Astrocyte (in vitro differentiated cells and primary cell): ENCODE measurements at regions not wholly inside any gene's neighbourhood (a gene's known extent, or its start where the extent isn't known, plus 50 kb on each side); places are given as distances from the start of the nearest gene placed in this dataset.

Experiments
- DNase-seq: peaks from one replicate; pipeline ENCODE4 v3.0.0-alpha.2; 2010; ENCODE audit warnings: low read depth
- FAIRE-seq: peaks from 2 replicates; lab custom pipeline; 2011; peaks lifted over from hg19 to GRCh38; lab: Jason Lieb, UNC
- H2AFZ ChIP-seq: 2 replicates; pipeline ENCODE4 v1.6.0; 2012; ENCODE audit warnings: low read depth, low read length, inconsistent platforms
- H3K27ac ChIP-seq: 2 replicates; pipeline ENCODE4 v1.5.1; 2011; ENCODE audit warnings: low read depth, low read length, inconsistent platforms
- H3K27me3 ChIP-seq: 2 replicates; pipeline ENCODE4 v1.6.0; 2011; ENCODE audit warnings: low read length, inconsistent platforms; ENCODE audit not compliant: insufficient read depth
- H3K36me3 ChIP-seq: 2 replicates; pipeline ENCODE4 v1.5.1; 2011; ENCODE audit warnings: low read length, inconsistent platforms; ENCODE audit not compliant: insufficient read depth
- H3K4me1 ChIP-seq: 2 replicates; pipeline ENCODE4 v1.5.1; 2011; ENCODE audit warnings: low read length, inconsistent platforms; ENCODE audit not compliant: insufficient read depth
- H3K4me2 ChIP-seq: 2 replicates; pipeline ENCODE4 v1.6.0; 2012; ENCODE audit warnings: low read length, inconsistent platforms
- H3K4me3 ChIP-seq: 2 replicates; pipeline ENCODE4 v1.5.1; 2011; ENCODE audit warnings: low read depth, mild to moderate bottlenecking, low read length, inconsistent platforms; ENCODE audit not compliant: insufficient read depth
- H3K79me2 ChIP-seq: 2 replicates; pipeline ENCODE4 v1.6.0; 2012; ENCODE audit warnings: mild to moderate bottlenecking, low read length, inconsistent platforms; ENCODE audit not compliant: insufficient read depth
- H3K9ac ChIP-seq: 2 replicates; pipeline ENCODE4 v1.6.0; 2012; ENCODE audit warnings: mild to moderate bottlenecking, low read length, inconsistent platforms
- H3K9me3 ChIP-seq: 2 replicates; pipeline ENCODE4 v1.5.1; 2012; ENCODE audit warnings: low read depth, mild to moderate bottlenecking, low read length, inconsistent platforms; ENCODE audit not compliant: insufficient read depth
- H4K20me1 ChIP-seq: 2 replicates; pipeline ENCODE4 v1.6.0; 2012; ENCODE audit warnings: low read length, inconsistent platforms; ENCODE audit not compliant: insufficient read depth
- H3K27ac Mint-ChIP-seq: one replicate; pipeline ENCODE4 v1.8.0; 2021; ENCODE audit warnings: mild to moderate bottlenecking, mixed read lengths; ENCODE audit not compliant: unreplicated experiment
- H3K27me3 Mint-ChIP-seq: one replicate; pipeline ENCODE4 v1.8.0; 2021; ENCODE audit warnings: low read depth, mixed read lengths; ENCODE audit not compliant: unreplicated experiment
- H3K36me3 Mint-ChIP-seq: one replicate; pipeline ENCODE4 v1.8.0; 2021; ENCODE audit warnings: low read depth, mixed read lengths; ENCODE audit not compliant: unreplicated experiment
- H3K4me1 Mint-ChIP-seq: one replicate; pipeline ENCODE4 v1.8.0; 2021; ENCODE audit warnings: low read depth, mixed read lengths; ENCODE audit not compliant: unreplicated experiment
- H3K4me3 Mint-ChIP-seq: one replicate; pipeline ENCODE4 v1.8.0; 2021; ENCODE audit warnings: mild to moderate bottlenecking, moderate library complexity, mixed read lengths; ENCODE audit not compliant: unreplicated experiment
- H3K9me3 Mint-ChIP-seq: one replicate; pipeline ENCODE4 v1.8.0; 2021; ENCODE audit warnings: mild to moderate bottlenecking, mixed read lengths; ENCODE audit not compliant: unreplicated experiment
- EZH2 ChIP-seq: IDR thresholded peaks from 2 replicates; pipeline ENCODE4 v1.6.1; 2012; ENCODE audit warnings: mild to moderate bottlenecking, low read length, inconsistent platforms; ENCODE audit not compliant: insufficient read depth
- TF ChIP-seq, protein P1 (sequence below): IDR thresholded peaks from 2 replicates; pipeline ENCODE4 v1.5.1; 2011; ENCODE audit warnings: low read depth, mild to moderate bottlenecking, inconsistent platforms, low read length, moderate library complexity; ENCODE audit not compliant: insufficient read depth

DNA sequence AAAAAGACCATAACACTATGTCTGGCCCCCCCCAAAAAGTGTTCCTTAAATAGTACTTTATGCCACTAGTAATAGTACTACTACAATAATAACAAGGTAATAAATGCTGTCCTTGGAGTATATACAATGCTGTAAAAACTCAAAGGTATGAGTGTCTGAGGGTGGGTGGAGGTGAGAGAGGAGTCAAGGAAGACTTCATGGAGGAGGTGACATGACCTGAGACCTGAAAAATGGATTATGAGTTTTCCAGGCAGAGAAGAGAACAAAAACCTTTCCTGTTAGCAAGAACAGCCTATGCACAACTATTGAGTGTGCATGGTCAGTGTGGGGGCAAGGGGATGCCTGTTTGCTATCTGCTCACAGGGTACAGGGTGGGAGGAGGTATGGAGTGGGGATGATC, 290.2 kb upstream of the USP24 start:
- H3K27me3 ChIP-seq, result no peaks in the 10 kb centered on the region
- H2AFZ ChIP-seq, result no peak overlapping the region
- H3K79me2 ChIP-seq, result no peaks in the 10 kb centered on the region
- peaks cover 10% of the 10 kb centered on the region for H3K4me1 ChIP-seq
- Mint-ChIP-seq H3K36me3 (no peaks in the 10 kb centered on the region), H3K4me1 (no peaks in the 10 kb centered on the region), H3K4me3 (no peak overlapping the region), H3K9me3 (no peaks in the 10 kb centered on the region), H3K27me3 (peaks cover 46% of the 10 kb centered on the region), H3K27ac (no peak overlapping the region)
- no peak overlapping the region for H3K4me3 ChIP-seq
- TF ChIP-seq, protein P1, sequence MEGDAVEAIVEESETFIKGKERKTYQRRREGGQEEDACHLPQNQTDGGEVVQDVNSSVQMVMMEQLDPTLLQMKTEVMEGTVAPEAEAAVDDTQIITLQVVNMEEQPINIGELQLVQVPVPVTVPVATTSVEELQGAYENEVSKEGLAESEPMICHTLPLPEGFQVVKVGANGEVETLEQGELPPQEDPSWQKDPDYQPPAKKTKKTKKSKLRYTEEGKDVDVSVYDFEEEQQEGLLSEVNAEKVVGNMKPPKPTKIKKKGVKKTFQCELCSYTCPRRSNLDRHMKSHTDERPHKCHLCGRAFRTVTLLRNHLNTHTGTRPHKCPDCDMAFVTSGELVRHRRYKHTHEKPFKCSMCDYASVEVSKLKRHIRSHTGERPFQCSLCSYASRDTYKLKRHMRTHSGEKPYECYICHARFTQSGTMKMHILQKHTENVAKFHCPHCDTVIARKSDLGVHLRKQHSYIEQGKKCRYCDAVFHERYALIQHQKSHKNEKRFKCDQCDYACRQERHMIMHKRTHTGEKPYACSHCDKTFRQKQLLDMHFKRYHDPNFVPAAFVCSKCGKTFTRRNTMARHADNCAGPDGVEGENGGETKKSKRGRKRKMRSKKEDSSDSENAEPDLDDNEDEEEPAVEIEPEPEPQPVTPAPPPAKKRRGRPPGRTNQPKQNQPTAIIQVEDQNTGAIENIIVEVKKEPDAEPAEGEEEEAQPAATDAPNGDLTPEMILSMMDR, result no peak
- no peak for TF ChIP-seq EZH2
- FAIRE-seq (no peak), DNase-seq (no peak)
- no peaks in the 10 kb centered on the region for H4K20me1 ChIP-seq
- H3K9ac ChIP-seq, result no peak overlapping the region
- H3K4me2 ChIP-seq, result no peak overlapping the region
- no peaks in the 10 kb centered on the region for H3K36me3 ChIP-seq
- H3K27ac ChIP-seq, result no peak overlapping the region
- H3K9me3 ChIP-seq, result no peaks in the 10 kb centered on the region

DNA sequence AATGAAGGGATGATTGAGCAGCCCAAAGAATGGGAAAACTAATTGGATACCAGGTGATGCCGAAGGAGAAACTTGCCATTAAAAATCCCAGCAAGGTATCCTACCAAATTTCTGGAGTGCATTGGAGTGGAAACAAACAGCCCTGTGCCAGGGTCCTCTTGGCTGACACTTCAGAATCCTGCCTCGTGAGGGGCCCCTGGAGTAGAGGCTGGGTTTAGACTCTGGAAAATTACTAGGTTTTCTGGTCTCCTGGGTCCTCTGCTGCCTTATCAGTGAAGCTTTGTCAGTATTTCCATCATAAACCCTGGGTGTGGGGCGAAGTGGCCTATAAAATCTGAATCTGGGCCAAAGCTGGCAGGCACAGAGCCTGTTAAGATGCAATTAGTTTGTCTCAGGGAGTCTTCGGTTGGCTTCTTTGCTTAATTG, 289.2 kb upstream of the USP24 start:
- Histone ChIP-seq H3K4me3 (no peak overlapping the region), H3K27ac (no peak overlapping the region), H3K4me1 (peaks cover 10% of the 10 kb centered on the region), H3K9me3 (no peaks in the 10 kb centered on the region), H3K27me3 (no peaks in the 10 kb centered on the region), H3K79me2 (no peaks in the 10 kb centered on the region), H3K4me2 (no peak overlapping the region), H4K20me1 (no peaks in the 10 kb centered on the region), H3K36me3 (no peaks in the 10 kb centered on the region), H2AFZ (no peak overlapping the region), H3K9ac (no peak overlapping the region)
- DNase-seq (no peak), FAIRE-seq (no peak)
- Mint-ChIP-seq H3K27ac (no peak overlapping the region), H3K4me1 (no peaks in the 10 kb centered on the region), H3K27me3 (peaks cover 41% of the 10 kb centered on the region), H3K36me3 (no peaks in the 10 kb centered on the region), H3K4me3 (no peak overlapping the region), H3K9me3 (no peaks in the 10 kb centered on the region)
- TF ChIP-seq EZH2, result no peak
- TF ChIP-seq, protein P1, result no peak

DNA sequence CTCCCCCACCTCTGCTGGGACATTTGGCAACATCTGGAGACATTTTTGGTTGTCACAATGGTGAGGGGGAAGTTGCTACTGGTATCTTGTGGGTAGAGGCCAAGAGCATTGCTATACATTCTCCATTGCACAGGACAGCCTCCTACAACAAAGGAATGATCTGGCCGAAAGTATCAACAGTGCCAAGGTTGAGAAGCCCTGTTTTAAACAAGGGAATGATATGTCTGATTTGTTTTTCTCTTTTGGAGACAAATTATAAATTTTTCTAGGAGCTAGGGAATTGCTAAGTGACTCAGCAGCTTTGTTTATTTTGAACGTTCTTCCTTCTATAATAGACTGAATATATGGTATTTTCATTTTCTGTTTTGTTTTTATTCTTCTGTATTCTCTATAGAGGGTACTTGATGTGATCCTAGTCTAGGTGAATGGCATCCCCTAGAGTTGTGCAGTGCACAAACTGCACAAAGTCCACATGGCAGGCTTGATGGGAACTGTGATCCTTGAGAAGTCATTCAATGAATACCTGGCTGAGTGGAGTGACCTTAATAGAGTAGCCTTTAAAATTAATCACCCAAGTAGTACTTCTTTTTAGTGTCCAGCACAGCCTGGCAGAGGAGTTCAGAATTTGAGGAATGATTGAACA, 288.6 kb upstream of the USP24 start:
- no peaks in the 10 kb centered on the region for H3K36me3 Mint-ChIP-seq
- no peak overlapping the region for H2AFZ ChIP-seq
- no peaks in the 10 kb centered on the region for H3K36me3 ChIP-seq
- H3K4me3 Mint-ChIP-seq, result no peak overlapping the region
- H3K4me2 ChIP-seq, result no peak overlapping the region
- H3K27me3 ChIP-seq, result no peaks in the 10 kb centered on the region
- peaks cover 45% of the 10 kb centered on the region for H3K27me3 Mint-ChIP-seq
- no peak overlapping the region for H3K27ac ChIP-seq
- H3K79me2 ChIP-seq, result no peaks in the 10 kb centered on the region
- no peak overlapping the region for H3K4me3 ChIP-seq
- no peak overlapping the region for H3K9ac ChIP-seq
- no peak overlapping the region for H3K27ac Mint-ChIP-seq
- H3K4me1 Mint-ChIP-seq, result no peaks in the 10 kb centered on the region
- H4K20me1 ChIP-seq, result no peaks in the 10 kb centered on the region
- no peaks in the 10 kb centered on the region for H3K9me3 Mint-ChIP-seq
- DNase-seq (peak; percentile 23), FAIRE-seq (no peak)
- H3K4me1 ChIP-seq, result peaks cover 10% of the 10 kb centered on the region
- TF ChIP-seq, protein P1, result no peak
- no peak for TF ChIP-seq EZH2
- H3K9me3 ChIP-seq, result no peaks in the 10 kb centered on the region
